ENCODE measurements at regions not wholly inside any gene's neighbourhood (a gene's known extent, or its start where the extent isn't known, plus 50 kb on each side); places are given as distances from the start of the nearest gene placed in this dataset.

DNA sequence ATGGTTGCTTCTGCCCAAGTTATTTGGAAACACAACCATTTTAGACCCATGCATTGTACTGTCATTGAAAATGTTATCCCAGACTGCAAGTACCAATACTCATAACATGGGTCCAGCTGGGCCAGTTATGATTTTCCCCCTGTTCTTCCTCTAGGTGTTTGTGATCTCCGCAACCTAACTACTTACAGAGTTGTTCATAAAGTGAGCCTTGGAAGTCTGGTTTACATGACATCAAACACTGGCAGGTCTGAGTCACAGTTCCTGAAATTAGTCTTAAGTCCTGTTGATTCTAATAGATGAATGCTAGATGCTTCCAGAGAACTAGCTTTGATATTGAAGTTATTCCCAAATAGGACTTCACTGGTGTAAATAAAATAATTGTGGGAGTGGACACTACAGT is 487.0 kb downstream of the MED13L start:
- TF ChIP-seq CTCF (conservative IDR thresholded peaks at IDR 0.05; ENCODE audit: low read length) (no peak), EZH2phosphoT487 (IDR thresholded peaks at IDR 0.05; ENCODE audit: borderline replicate concordance) (no peak)

All from Loucy (cell line).